NCI-H187 (cell line): ENCODE measurements at regions not wholly inside any gene's neighbourhood (a gene's known extent, or its start where the extent isn't known, plus 50 kb on each side); places are given as distances from the start of the nearest gene placed in this dataset.
A peak's percentile ranks its signal among the peaks of the same experiment; 100 is the strongest.
"Not testable (repeated sequence)": the region's sequence is repeated elsewhere in the genome, so short reads cannot be mapped to it uniquely, and the experiment has no call there.

Experiments used
- DNase-seq, 2 experiments: peaks; one replicate each; lab custom pipeline; 2025; lab: John Stamatoyannopoulos, UW

DNA sequence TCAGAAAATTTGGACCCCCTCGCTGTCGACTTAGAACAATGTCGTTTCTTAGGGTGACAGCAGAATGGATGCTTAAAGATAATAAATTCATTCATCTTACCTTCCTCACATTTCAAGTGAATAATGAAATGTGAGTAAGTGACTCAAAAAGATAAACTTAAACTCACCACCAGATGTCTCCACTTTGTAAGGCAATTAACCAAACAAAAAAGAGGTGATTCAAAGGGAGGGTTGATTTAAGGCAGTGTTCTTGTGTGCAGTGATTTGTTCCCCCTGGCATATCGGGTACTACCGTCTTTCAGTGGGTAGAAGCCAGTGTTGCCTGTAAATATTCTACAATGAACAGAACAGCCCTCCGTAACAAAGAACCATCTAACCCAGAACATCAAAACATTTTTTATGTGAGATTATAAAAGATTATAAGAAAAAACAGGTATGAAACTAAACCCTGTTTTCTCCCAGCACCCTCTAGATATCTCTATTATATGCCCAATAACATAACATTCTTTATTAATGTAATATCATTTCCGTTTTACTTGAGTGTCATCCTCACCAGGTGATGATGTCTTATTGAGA, 589.7 kb downstream of the CBLN4 start:
- no peak for DNase-seq

DNA sequence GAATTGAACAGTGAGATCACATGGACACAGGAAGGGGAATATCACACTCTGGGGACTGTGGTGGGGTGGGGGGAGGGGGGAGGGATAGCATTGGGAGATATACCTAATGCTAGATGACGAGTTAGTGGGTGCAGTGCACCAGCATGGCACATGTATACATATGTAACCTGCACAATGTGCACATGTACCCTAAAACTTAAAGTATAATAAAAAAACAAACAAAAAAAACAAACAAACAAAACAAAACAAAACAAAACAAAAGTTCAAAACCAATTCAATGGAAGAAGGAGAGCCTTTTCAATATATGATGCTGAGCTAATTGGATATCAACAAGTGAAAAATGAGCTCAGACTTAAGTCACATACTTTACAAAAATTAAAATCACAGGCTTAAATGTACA, 592.8 kb downstream of the CBLN4 start:
- not testable (repeated sequence) for DNase-seq

GRCh38 chr20:55406891-55407290, 598.4 kb downstream of the CBLN4 start:
- DNase-seq: no peak

GRCh38 chr20:55394592-55394991, 610.7 kb downstream of the CBLN4 start:
- DNase-seq: no peak

- no peak for DNase-seq
These were observed 614.5 kb downstream of the CBLN4 start for GRCh38 chr20:55390791-55391190.

GRCh38 chr20:55386686-55387085, 618.6 kb downstream of the CBLN4 start:
- DNase-seq: no peak

DNA sequence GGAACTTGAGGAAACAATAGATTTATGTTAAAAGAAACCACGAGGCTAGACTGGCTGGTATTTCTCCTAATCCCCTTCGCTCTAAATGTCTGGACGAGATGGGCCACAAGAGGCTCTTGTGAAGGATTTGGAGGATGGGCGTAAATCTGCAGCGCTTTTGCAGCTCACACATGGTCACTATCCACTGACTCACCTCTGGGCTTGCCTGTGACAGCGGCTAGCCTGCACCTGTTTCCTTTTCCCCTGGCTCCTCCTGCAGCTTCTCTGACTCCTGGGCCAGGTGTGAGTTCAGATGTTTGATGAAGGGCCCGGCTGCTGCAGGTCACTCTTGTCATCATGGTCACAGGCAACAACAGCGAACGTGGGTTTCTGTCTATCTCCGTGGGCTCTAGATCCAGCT, 629.4 kb downstream of the CBLN4 start:
- peak in 1 of 2 experiments; percentile 8 for DNase-seq

DNA sequence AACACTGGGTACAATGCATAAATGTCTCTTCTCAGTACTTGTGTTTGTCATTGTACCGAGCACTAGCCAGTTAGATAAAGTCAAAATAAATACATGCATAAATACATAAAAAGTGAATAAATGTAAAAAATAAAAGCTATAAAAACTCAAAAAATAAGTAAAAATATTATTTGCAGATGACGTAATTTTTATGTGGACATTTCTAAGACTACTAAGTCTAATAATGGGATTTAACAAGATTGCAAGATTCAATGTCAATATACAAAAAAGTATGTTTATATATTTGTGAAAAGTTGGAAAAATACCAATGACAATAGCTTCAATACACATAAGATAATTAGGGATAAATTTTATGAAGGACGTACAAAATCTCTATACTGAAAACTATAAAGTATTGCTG, 639.6 kb downstream of the CBLN4 start:
- no peak for DNase-seq

DNA sequence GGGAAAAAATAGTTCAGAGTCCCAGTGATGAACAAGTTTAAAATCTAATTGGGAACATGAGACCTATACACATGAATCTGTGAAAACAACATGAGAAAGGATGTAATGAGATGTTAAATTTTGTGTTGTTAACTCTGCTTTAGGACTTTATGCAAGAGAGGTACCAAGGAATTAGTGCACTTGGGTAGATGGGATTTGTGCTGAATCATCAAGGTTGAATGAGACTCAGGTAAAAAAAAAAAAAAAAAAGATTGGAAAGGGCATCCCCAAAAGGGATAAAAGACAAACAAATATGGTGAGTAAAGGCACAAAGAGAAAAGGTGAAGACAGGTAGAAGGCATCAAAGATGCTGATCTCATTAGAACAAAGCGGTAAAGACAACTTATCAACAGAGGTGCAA, 644.4 kb downstream of the CBLN4 start:
- DNase-seq: no peak

GRCh38 chr20:55354720-55355119, 650.6 kb downstream of the CBLN4 start:
- DNase-seq: no peak

GRCh38 chr20:55353206-55353605, 652.1 kb downstream of the CBLN4 start:
- no peak for DNase-seq

GRCh38 chr20:55348223-55348622, 657.1 kb downstream of the CBLN4 start:
- DNase-seq: no peak

GRCh38 chr20:55342822-55343221, 662.5 kb downstream of the CBLN4 start:
- DNase-seq: no peak

- DNase-seq: no peak
These were observed 671.5 kb downstream of the CBLN4 start for GRCh38 chr20:55333798-55334197.

- no peak for DNase-seq
These were observed 676.2 kb downstream of the CBLN4 start for GRCh38 chr20:55329108-55329507.

DNA sequence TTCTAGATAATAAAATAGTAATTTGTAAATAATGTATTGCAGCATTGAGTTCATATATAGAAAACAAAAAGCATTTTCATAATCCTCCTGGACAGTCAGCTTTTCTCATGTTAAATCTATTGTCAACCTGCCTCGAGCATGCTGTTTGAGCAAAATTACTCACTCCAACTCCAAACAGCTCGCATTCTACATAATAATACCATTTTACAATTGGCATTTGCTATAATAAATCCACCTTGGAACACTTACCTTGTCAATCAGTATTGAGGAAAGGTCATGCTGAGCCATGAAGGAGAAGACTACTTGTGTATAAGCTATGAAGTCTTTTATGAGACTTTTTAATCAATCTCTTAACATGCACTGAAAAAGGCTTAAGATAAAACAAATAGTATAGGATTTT, 682.6 kb downstream of the CBLN4 start:
- no peak for DNase-seq

DNA sequence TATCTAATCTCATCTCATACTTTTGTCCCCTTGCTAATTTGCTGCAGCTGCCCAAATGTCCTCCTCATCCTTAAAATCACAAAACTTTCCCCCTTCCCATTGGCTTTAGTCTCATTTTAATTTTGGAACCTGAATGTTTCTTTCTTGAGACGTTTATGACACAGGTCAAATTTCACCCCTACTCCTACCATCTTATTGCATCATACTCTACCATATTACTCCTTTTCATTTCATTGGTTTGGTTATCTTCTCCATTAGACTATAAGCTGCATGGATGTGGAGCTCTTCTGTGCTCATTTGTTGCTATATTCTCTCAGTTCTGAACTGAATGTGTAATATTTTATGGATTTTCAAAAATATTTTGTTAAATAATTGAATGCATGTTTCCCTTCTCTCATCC, 688.6 kb downstream of the CBLN4 start:
- no peak for DNase-seq

GRCh38 chr20:55310844-55311243, 694.5 kb downstream of the CBLN4 start:
- DNase-seq: not testable (repeated sequence)

GRCh38 chr20:55291261-55291660, 714.1 kb downstream of the CBLN4 start:
- no peak for DNase-seq

GRCh38 chr20:55283889-55284288, 721.4 kb downstream of the CBLN4 start:
- DNase-seq: no peak

DNA sequence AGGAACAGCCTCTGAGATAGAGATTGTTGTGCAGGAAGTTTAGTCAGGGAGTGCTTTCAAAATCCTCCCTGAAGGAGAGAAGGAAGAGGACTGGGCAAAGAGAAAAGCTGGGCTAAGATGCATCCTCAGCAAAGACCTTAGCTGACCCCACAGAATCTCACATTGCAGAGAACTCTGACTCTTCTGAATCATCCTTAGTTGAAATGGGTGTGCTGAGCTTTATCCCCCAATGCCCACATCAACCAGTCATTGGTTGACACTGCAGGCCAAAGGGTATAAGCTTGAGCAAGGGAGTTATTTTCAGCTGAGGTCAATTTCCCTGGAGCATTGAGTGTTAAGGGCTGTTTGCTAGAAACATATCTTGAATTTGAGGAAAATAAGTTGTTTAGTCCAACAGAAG, 732.2 kb downstream of the CBLN4 start:
- no peak for DNase-seq

GRCh38 chr20:55271371-55271770, 733.9 kb downstream of the CBLN4 start:
- DNase-seq: no peak

GRCh38 chr20:55269913-55270312, 735.4 kb downstream of the CBLN4 start:
- DNase-seq: no peak

- DNase-seq: no peak
These were observed 739.0 kb downstream of the CBLN4 start for GRCh38 chr20:55266361-55266760.
